ENCODE measurements at regions not wholly inside any gene's neighbourhood (a gene's known extent, or its start where the extent isn't known, plus 50 kb on each side); places are given as distances from the start of the nearest gene placed in this dataset.

DNA sequence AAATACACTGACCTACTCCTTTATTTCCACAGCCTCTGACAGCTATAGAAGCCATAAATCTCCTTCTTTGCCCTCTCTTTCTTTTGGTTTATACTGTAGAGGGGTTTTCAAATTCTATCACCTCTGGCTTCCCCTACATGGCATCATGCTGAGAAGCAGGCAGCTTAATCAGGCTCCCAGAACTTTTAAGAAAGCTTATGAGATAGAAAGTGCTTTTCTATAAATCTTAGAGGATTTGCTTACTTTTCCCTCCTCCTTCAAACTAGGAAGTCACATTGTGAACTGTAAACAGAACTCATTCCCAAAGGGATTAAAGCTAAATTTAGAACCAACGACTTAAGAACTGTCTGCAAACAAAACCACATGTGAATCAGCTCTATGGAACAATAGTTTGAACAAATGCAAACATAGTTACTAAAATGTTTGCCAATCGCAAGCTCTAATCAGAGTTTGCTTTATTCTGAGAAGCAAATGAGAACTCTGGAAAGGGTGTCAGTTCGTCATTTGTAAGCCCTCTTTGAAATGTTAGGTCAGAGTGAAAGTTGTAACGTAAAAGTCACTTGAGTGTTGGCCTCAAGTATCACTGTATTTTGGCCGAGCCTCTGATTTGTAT, 344.1 kb downstream of the RFC3 start:
- H3K36me3 ChIP-seq (ENCODE audit: control insufficient read depth, insufficient read depth, low read length) = no peaks in the 10 kb centered on the region
- H3K9me3 ChIP-seq (ENCODE audit: control insufficient read depth, low read length) = no peaks in the 10 kb centered on the region
- WGBS, 2 experiments (ENCODE audit: insufficient coverage in 2 of 2) = 33% methylated on average over 2 of the region's 5 CpGs; no CpG with 5 or more reads in 1 of the 2 experiments
- peaks cover 37% of the 10 kb centered on the region for H3K4me1 ChIP-seq (ENCODE audit: control insufficient read depth, insufficient read depth, low read length, poor library complexity, severe bottlenecking)
- no peak overlapping the region for H3K4me3 ChIP-seq (ENCODE audit: extremely low read depth, insufficient read depth, low read length, poor library complexity, severe bottlenecking)
- H3K27ac ChIP-seq (ENCODE audit: low read depth, low read length, severe bottlenecking) = peak overlapping the region; percentile 75

DNA sequence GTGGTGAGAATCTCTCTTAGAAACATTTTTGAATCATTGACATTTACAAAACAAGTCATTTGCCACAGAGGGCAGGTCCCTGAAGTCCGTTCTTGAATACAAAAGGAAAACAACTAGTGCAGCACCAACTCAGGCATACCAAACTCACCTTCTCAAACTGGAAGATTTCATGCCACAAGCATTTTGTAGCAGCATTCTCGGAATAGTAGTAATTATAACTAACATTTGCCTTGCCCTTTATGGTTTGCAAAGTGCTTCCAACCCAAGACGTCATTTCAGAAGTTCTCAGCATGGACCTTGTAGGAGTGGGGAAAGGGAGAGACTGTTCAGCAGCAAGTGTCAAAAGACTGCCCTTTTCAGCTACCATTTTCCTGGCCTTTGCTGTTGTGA, 344.6 kb downstream of the RFC3 start:
- no peaks in the 10 kb centered on the region for H3K36me3 ChIP-seq (ENCODE audit: control insufficient read depth, insufficient read depth, low read length)
- no peak overlapping the region for H3K4me3 ChIP-seq (ENCODE audit: extremely low read depth, insufficient read depth, low read length, poor library complexity, severe bottlenecking)
- peak overlapping the region; percentile 75 for H3K27ac ChIP-seq (ENCODE audit: low read depth, low read length, severe bottlenecking)
- H3K4me1 ChIP-seq (ENCODE audit: control insufficient read depth, insufficient read depth, low read length, poor library complexity, severe bottlenecking) = peaks cover 33% of the 10 kb centered on the region
- 71 to 80% methylated on average over 1 of the region's 3 CpGs for WGBS, 2 experiments (ENCODE audit: insufficient coverage in 2 of 2)
- no peaks in the 10 kb centered on the region for H3K9me3 ChIP-seq (ENCODE audit: control insufficient read depth, low read length)

DNA sequence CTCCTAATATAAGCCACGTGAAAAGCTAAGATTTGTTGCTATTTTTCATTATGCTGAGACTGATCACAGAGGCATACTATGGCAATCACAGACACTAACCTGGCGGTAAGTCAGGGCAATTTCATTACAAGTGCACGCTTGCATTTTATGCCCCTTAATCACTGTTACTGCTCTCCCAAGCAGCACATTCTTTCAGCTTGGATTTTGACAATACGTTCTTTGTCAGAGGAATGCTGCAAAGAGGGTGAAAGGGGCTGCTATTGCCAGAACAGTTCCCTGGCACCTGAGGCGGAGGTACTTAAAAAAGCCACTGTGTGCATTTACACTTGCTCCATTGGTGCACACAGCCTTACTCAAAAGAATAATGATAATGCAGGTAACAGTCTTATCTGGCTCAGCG, 346.6 kb downstream of the RFC3 start:
- Histone ChIP-seq H3K4me3 (ENCODE audit: extremely low read depth, insufficient read depth, low read length, poor library complexity, severe bottlenecking) (no peak overlapping the region), H3K36me3 (ENCODE audit: control insufficient read depth, insufficient read depth, low read length) (no peaks in the 10 kb centered on the region), H3K9me3 (ENCODE audit: control insufficient read depth, low read length) (no peaks in the 10 kb centered on the region), H3K27ac (ENCODE audit: low read depth, low read length, severe bottlenecking) (no peak overlapping the region), H3K4me1 (ENCODE audit: control insufficient read depth, insufficient read depth, low read length, poor library complexity, severe bottlenecking) (peaks cover 23% of the 10 kb centered on the region)
- 82 to 93% methylated on average over 3 to 5 of the region's 6 CpGs for WGBS, 2 experiments (ENCODE audit: insufficient coverage in 2 of 2)

DNA sequence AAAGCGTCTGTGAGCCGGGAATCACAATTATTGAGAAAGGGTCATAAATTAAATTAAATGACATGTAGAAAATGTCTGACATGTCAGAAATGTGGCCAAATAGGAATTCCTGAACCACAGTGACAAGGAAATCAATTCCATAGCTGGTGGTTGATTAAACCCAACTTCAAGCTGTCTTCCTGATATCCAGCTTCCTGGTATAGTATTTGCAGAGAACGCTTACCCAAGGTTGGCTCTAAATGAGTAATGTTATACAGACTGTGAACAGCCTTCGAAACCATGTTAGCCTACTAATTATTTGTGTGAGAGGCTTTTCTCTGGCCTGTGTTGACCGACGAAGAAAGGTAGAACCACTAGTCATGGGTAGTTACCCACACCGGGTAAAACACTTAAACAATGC, 347.2 kb downstream of the RFC3 start:
- Histone ChIP-seq H3K27ac (ENCODE audit: low read depth, low read length, severe bottlenecking) (no peak overlapping the region), H3K36me3 (ENCODE audit: control insufficient read depth, insufficient read depth, low read length) (no peaks in the 10 kb centered on the region), H3K4me1 (ENCODE audit: control insufficient read depth, insufficient read depth, low read length, poor library complexity, severe bottlenecking) (peaks cover 23% of the 10 kb centered on the region), H3K4me3 (ENCODE audit: extremely low read depth, insufficient read depth, low read length, poor library complexity, severe bottlenecking) (no peak overlapping the region), H3K9me3 (ENCODE audit: control insufficient read depth, low read length) (no peaks in the 10 kb centered on the region)
- 90 to 96% methylated on average over 3 to 4 of the region's 7 CpGs for WGBS, 2 experiments (ENCODE audit: insufficient coverage in 2 of 2)

DNA sequence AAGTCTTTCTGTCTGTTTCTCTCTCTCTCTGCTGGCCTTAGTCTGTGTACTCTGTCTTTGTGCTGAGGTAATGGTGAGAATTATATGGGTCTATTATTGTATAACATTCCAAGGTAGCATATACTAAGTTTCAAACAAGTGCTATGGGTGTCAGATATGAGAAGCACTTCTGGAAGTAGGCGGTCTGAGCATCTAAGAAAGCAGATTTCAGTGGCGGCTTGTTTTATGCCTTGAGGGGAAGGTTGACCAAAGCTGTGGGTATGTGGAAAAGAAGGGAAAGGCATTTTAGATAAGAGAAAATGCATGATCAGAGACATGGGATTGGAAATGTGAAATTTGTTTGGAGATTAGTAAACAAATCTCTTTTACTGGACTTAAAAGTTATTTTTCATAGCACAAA, 348.5 kb downstream of the RFC3 start:
- Histone ChIP-seq H3K27ac (ENCODE audit: low read depth, low read length, severe bottlenecking) (no peak overlapping the region), H3K36me3 (ENCODE audit: control insufficient read depth, insufficient read depth, low read length) (no peaks in the 10 kb centered on the region), H3K4me1 (ENCODE audit: control insufficient read depth, insufficient read depth, low read length, poor library complexity, severe bottlenecking) (peaks cover 23% of the 10 kb centered on the region), H3K4me3 (ENCODE audit: extremely low read depth, insufficient read depth, low read length, poor library complexity, severe bottlenecking) (no peak overlapping the region), H3K9me3 (ENCODE audit: control insufficient read depth, low read length) (no peaks in the 10 kb centered on the region)
- 91 to 93% methylated on average over 2 of the region's 2 CpGs for WGBS, 2 experiments (ENCODE audit: insufficient coverage in 2 of 2)

DNA sequence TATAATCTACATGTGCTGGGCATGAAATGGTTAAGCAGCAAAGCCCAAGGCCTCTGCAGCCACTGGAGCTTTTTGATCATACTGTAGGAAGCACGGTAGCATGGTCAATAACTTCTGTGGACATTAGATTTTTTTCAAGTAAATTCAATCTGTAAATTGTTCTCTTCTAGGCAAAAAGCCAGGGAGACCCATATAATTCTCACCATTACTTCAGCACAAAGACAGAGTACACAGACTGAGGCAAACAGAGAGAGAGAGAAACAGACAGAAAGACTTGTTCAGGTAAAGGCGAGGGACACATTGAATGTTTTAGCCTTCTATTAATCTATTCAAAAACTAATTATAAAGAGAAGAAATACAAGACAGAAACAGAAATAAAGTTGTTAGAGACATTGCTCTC, 349.4 kb downstream of the RFC3 start:
- Histone ChIP-seq H3K4me1 (ENCODE audit: control insufficient read depth, insufficient read depth, low read length, poor library complexity, severe bottlenecking) (peaks cover 13% of the 10 kb centered on the region), H3K9me3 (ENCODE audit: control insufficient read depth, low read length) (no peaks in the 10 kb centered on the region), H3K36me3 (ENCODE audit: control insufficient read depth, insufficient read depth, low read length) (no peaks in the 10 kb centered on the region), H3K27ac (ENCODE audit: low read depth, low read length, severe bottlenecking) (no peak overlapping the region), H3K4me3 (ENCODE audit: extremely low read depth, insufficient read depth, low read length, poor library complexity, severe bottlenecking) (no peak overlapping the region)
- WGBS, 2 experiments (ENCODE audit: insufficient coverage in 2 of 2) = no CpG with 5 or more reads among the region's 2 CpGs

DNA sequence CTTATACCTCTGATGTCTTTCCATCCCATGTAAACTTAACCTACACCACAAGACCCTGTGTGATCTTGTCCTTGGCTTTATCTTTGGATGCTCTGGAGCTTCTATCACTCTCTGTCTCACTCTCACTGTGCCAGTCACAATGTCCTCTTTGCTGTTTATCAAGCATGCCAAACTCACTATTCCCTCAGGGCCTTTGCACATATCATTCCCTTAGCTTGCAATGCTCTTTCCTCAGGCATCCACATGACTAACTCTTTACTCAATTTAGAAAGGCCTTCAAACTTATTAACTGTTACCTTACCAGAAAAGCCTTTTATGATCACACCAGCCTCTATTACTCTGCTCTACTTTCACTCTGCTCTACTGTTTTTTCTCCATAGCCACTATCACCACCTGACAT, 354.1 kb downstream of the RFC3 start:
- Histone ChIP-seq H3K9me3 (ENCODE audit: control insufficient read depth, low read length) (no peaks in the 10 kb centered on the region), H3K27ac (ENCODE audit: low read depth, low read length, severe bottlenecking) (no peak overlapping the region), H3K4me3 (ENCODE audit: extremely low read depth, insufficient read depth, low read length, poor library complexity, severe bottlenecking) (no peak overlapping the region), H3K4me1 (ENCODE audit: control insufficient read depth, insufficient read depth, low read length, poor library complexity, severe bottlenecking) (peaks cover 5% of the 10 kb centered on the region), H3K36me3 (ENCODE audit: control insufficient read depth, insufficient read depth, low read length) (no peaks in the 10 kb centered on the region)

DNA sequence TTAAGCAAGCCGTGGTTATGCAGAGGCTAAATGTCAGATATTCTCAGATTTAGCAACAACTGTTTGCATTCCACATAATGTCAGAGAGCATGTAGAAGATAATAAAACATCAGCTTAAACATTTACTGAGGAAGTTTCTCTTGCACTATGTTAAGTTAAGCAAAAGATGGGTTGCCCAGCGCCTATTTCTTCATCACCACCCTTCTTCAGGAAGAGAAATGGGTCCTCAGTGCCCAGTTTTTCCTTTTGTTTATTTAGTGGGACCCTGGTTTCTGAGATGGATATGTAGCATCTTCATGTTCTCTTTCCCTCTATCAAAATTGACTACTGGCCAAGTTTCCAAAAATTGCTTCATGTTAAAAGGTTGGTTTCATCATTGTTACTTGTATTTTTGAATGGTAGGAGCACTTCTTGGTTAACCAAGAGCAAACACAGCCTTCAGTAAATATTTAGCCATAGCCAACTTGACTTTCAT, 356.8 kb downstream of the RFC3 start:
- H3K27ac ChIP-seq (ENCODE audit: low read depth, low read length, severe bottlenecking) = no peak overlapping the region
- H3K36me3 ChIP-seq (ENCODE audit: control insufficient read depth, insufficient read depth, low read length) = no peaks in the 10 kb centered on the region
- H3K4me1 ChIP-seq (ENCODE audit: control insufficient read depth, insufficient read depth, low read length, poor library complexity, severe bottlenecking) = peaks cover 11% of the 10 kb centered on the region
- no peak overlapping the region for H3K4me3 ChIP-seq (ENCODE audit: extremely low read depth, insufficient read depth, low read length, poor library complexity, severe bottlenecking)
- no CpG with 5 or more reads among the region's 2 CpGs for WGBS, 2 experiments (ENCODE audit: insufficient coverage in 2 of 2)
- no peaks in the 10 kb centered on the region for H3K9me3 ChIP-seq (ENCODE audit: control insufficient read depth, low read length)

DNA sequence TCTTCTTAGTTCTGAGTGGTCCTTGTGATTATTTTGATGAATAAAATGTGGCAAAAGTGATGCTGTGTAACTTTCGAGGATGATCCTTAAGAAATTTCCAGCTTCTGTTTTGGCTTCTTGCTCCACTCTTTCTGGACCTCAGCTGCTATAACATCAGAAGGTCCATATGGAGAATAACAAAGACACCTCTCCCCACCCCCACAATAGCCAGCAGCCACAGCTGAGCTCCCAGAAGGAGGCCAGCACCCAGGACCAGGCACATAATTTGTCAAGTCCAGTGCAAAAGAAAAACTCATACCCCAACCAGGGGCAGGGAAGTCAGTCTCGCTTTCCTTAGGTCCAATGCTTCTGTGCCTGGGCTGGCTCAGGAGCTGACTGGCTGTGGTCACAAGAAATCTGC, 357.6 kb downstream of the RFC3 start:
- Histone ChIP-seq H3K36me3 (ENCODE audit: control insufficient read depth, insufficient read depth, low read length) (no peaks in the 10 kb centered on the region), H3K4me1 (ENCODE audit: control insufficient read depth, insufficient read depth, low read length, poor library complexity, severe bottlenecking) (peaks cover 11% of the 10 kb centered on the region), H3K4me3 (ENCODE audit: extremely low read depth, insufficient read depth, low read length, poor library complexity, severe bottlenecking) (no peak overlapping the region), H3K9me3 (ENCODE audit: control insufficient read depth, low read length) (no peaks in the 10 kb centered on the region), H3K27ac (ENCODE audit: low read depth, low read length, severe bottlenecking) (no peak overlapping the region)
- WGBS, 2 experiments (ENCODE audit: insufficient coverage in 2 of 2) = 100% methylated on average over 1 of the region's 2 CpGs

DNA sequence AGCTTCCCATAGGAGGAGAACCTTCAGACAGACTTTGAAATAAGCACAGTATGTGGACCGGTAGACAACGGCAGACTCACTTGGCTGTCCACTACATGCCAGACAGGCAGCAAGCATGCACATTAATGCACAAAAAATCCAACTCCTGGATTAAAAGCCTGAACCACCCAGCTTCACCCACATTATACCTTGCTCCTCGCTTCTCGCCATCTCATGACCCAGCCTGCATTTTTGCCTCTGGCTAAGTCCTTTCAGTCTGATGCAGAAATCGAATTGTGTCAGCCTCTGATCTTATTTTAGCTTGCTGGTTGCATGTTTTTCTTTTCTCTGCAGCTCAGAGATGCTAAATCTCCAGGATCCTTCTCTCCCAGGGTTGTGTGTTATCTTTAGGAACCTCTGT, 358.7 kb downstream of the RFC3 start:
- H3K36me3 ChIP-seq (ENCODE audit: control insufficient read depth, insufficient read depth, low read length) = no peaks in the 10 kb centered on the region
- H3K4me3 ChIP-seq (ENCODE audit: extremely low read depth, insufficient read depth, low read length, poor library complexity, severe bottlenecking) = no peak overlapping the region
- WGBS, 2 experiments (ENCODE audit: insufficient coverage in 2 of 2) = 89 to 90% methylated on average over 4 to 5 of the region's 5 CpGs
- H3K9me3 ChIP-seq (ENCODE audit: control insufficient read depth, low read length) = no peaks in the 10 kb centered on the region
- peaks cover 11% of the 10 kb centered on the region for H3K4me1 ChIP-seq (ENCODE audit: control insufficient read depth, insufficient read depth, low read length, poor library complexity, severe bottlenecking)
- H3K27ac ChIP-seq (ENCODE audit: low read depth, low read length, severe bottlenecking) = no peak overlapping the region

DNA sequence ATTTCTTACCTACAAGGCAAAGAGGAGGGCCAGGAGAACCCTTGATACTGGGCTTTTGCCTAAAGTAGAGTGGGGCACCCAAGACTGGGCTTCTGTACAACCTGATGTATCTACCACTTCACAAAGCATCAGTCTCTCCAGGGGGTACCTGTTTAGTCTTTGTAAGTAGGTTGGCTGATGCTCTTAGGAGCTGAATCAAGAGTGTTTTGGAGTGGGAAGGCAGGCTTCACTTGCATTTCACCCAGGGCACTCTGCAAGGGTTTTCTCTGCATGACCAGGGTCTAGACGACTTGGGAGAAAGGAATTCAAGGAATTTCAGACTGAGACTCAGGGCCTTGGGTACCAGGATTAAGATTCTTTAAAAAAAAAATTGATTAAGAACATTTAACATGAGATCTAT, 361.5 kb downstream of the RFC3 start:
- WGBS, 2 experiments (ENCODE audit: insufficient coverage in 2 of 2) = 0% methylated on average over 1 of the region's 1 CpG; no CpG with 5 or more reads in 1 of the 2 experiments
- H3K27ac ChIP-seq (ENCODE audit: low read depth, low read length, severe bottlenecking) = peak overlapping the region; percentile 47
- peaks cover 11% of the 10 kb centered on the region for H3K4me1 ChIP-seq (ENCODE audit: control insufficient read depth, insufficient read depth, low read length, poor library complexity, severe bottlenecking)
- H3K9me3 ChIP-seq (ENCODE audit: control insufficient read depth, low read length) = no peaks in the 10 kb centered on the region
- H3K36me3 ChIP-seq (ENCODE audit: control insufficient read depth, insufficient read depth, low read length) = no peaks in the 10 kb centered on the region
- H3K4me3 ChIP-seq (ENCODE audit: extremely low read depth, insufficient read depth, low read length, poor library complexity, severe bottlenecking) = no peak overlapping the region
